K562 (cell line): ENCODE measurements at regions not wholly inside any gene's neighbourhood (a gene's known extent, or its start where the extent isn't known, plus 50 kb on each side); places are given as distances from the start of the nearest gene placed in this dataset.

Source experiments
- ARID1B ChIP-seq: fragments of 450-650 bp; IDR thresholded peaks from 2 replicates; pipeline ENCODE4 v1.6.1; 2016; ENCODE audit warnings: antibody characterized with exemption, mild to moderate bottlenecking, inconsistent platforms
- BRF1 ChIP-seq: IDR thresholded peaks from 3 replicates; pipeline ENCODE4 v1.6.1; 2011; ENCODE audit warnings: borderline replicate concordance, mild to moderate bottlenecking; ENCODE audit not compliant: insufficient read length; ENCODE audit errors: extremely low read depth
- FOXM1 ChIP-seq, 2 experiments: fragments of 450-650 bp in 1 of 2; sonication (generic) in 1 of 2; formaldehyde crosslinking in 1 of 2; IDR thresholded peaks; 2 replicates each; pipeline versions ENCODE4 v1.6.1 to v1.9.0; 2017 to 2022; ENCODE audit warnings: low read depth in 2 of 2, mild to moderate bottlenecking in 2 of 2, missing genetic modification reagents in 1 of 2, moderate library complexity in 1 of 2
- HDAC1 ChIP-seq, 2 experiments: fragments of 450-650 bp; IDR thresholded peaks; 2 replicates each; pipeline ENCODE4 v1.6.1; 2016 to 2017; ENCODE audit warnings: inconsistent platforms in 1 of 2, mild to moderate bottlenecking in 1 of 2, moderate library complexity in 1 of 2
- HNRNPUL1 ChIP-seq: fragments of 200-400 bp; formaldehyde crosslinking; IDR thresholded peaks from 2 replicates; pipeline ENCODE4 v1.6.1; 2017; ENCODE audit warnings: low read length
- NCOA1 ChIP-seq: fragments of 450-650 bp; IDR thresholded peaks from 2 replicates; pipeline ENCODE4 v1.6.1; 2016; ENCODE audit warnings: low read depth
- NFE2L1 ChIP-seq: fragments of 450-650 bp; IDR thresholded peaks from 2 replicates; pipeline ENCODE4 v1.6.1; 2016; ENCODE audit warnings: missing genetic modification characterization, low read depth, mild to moderate bottlenecking, missing compliant biosample characterization, moderate library complexity, borderline replicate concordance
- RFX5 ChIP-seq: IDR thresholded peaks from 2 replicates; pipeline ENCODE4 v1.6.1; 2011; ENCODE audit warnings: low read depth, mild to moderate bottlenecking, improper control_type of control experiment, low read length
- STAT5B ChIP-seq: fragments of 250-450 bp; sonication (Bioruptor Pico); IDR thresholded peaks from 2 replicates; pipeline ENCODE4 v1.8.0; 2021; ENCODE audit warnings: mild to moderate bottlenecking, inconsistent platforms
- ZFP36 ChIP-seq: fragments of 150-350 bp; IDR thresholded peaks from 2 replicates; pipeline ENCODE4 v1.6.1; 2018; ENCODE audit warnings: low read length, low read depth; ENCODE audit not compliant: partially characterized antibody
- ZNF445 ChIP-seq: fragments of 250-450 bp; sonication (Bioruptor Pico); IDR thresholded peaks from 2 replicates; pipeline ENCODE4 v1.4.0; 2020; ENCODE audit warnings: low read depth, mild to moderate bottlenecking, moderate library complexity
- ZNF584 ChIP-seq: fragments of 200-800 bp; sonication (Bioruptor generic); IDR thresholded peaks from 2 replicates; pipeline ENCODE4 v1.6.1; 2016; ENCODE audit warnings: low read depth, mild to moderate bottlenecking, missing genetic modification characterization, missing compliant biosample characterization
- ZNF830 ChIP-seq: fragments of 250-450 bp; sonication (Bioruptor Pico); IDR thresholded peaks from 2 replicates; pipeline ENCODE4 v1.5.0; 2021; ENCODE audit warnings: mild to moderate bottlenecking
- TF ChIP-seq, protein P1 (sequence below): fragments of 450-650 bp; IDR thresholded peaks from 2 replicates; pipeline ENCODE4 v1.6.1; 2016; ENCODE audit warnings: mild to moderate bottlenecking
- TF ChIP-seq, protein P2 (sequence below), 2 experiments: fragments of 450-650 bp; formaldehyde crosslinking in 1 of 2; IDR thresholded peaks; 2 replicates each; pipeline versions ENCODE4 v1.4.0 to v1.6.1; 2014 to 2020; ENCODE audit warnings: mild to moderate bottlenecking in 2 of 2, borderline replicate concordance in 1 of 2, low read depth in 1 of 2

DNA sequence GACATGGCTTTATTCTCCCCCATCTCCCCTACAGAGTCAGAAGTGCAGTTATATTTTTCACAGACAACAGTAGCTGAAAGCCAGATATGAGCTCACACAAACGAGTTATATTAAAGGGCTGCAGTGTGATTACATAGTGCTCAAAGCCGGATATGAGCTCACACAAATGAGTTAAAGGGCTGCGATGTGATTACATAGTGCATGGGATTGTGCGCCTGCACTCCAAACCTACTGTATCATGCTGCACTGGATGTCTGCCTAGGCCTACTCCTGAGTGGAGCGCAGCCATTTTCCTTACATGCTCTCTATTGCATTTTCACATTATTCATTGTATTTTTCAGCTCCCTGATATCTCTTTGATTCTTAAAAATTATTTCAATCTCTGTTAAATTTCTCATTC, 414.6 kb upstream of the LARGE1 start (continued):
- TF ChIP-seq, protein P1, sequence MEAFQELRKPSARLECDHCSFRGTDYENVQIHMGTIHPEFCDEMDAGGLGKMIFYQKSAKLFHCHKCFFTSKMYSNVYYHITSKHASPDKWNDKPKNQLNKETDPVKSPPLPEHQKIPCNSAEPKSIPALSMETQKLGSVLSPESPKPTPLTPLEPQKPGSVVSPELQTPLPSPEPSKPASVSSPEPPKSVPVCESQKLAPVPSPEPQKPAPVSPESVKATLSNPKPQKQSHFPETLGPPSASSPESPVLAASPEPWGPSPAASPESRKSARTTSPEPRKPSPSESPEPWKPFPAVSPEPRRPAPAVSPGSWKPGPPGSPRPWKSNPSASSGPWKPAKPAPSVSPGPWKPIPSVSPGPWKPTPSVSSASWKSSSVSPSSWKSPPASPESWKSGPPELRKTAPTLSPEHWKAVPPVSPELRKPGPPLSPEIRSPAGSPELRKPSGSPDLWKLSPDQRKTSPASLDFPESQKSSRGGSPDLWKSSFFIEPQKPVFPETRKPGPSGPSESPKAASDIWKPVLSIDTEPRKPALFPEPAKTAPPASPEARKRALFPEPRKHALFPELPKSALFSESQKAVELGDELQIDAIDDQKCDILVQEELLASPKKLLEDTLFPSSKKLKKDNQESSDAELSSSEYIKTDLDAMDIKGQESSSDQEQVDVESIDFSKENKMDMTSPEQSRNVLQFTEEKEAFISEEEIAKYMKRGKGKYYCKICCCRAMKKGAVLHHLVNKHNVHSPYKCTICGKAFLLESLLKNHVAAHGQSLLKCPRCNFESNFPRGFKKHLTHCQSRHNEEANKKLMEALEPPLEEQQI, result no peak
- TF ChIP-seq HNRNPUL1 (no peak), FOXM1 (IDR thresholded peaks at IDR 0.05; ENCODE audit: low read depth) (no peak), FOXM1 (CRISPR knock-in tag; IDR thresholded peaks at IDR 0.05; ENCODE audit: low read depth) (no peak), STAT5B (CRISPR knock-in tag) (no peak), NCOA1 (no peak), ZNF830 (CRISPR knock-in tag) (no peak), BRF1 (no peak), ZNF584 (CRISPR knock-in tag) (no peak), ZNF445 (CRISPR knock-in tag) (no peak), ARID1B (no peak), ZFP36 (no peak), RFX5 (no peak), HDAC1 (IDR thresholded peaks at IDR 0.05) (no peak), NFE2L1 (tag) (no peak)
- TF ChIP-seq, protein P2, sequence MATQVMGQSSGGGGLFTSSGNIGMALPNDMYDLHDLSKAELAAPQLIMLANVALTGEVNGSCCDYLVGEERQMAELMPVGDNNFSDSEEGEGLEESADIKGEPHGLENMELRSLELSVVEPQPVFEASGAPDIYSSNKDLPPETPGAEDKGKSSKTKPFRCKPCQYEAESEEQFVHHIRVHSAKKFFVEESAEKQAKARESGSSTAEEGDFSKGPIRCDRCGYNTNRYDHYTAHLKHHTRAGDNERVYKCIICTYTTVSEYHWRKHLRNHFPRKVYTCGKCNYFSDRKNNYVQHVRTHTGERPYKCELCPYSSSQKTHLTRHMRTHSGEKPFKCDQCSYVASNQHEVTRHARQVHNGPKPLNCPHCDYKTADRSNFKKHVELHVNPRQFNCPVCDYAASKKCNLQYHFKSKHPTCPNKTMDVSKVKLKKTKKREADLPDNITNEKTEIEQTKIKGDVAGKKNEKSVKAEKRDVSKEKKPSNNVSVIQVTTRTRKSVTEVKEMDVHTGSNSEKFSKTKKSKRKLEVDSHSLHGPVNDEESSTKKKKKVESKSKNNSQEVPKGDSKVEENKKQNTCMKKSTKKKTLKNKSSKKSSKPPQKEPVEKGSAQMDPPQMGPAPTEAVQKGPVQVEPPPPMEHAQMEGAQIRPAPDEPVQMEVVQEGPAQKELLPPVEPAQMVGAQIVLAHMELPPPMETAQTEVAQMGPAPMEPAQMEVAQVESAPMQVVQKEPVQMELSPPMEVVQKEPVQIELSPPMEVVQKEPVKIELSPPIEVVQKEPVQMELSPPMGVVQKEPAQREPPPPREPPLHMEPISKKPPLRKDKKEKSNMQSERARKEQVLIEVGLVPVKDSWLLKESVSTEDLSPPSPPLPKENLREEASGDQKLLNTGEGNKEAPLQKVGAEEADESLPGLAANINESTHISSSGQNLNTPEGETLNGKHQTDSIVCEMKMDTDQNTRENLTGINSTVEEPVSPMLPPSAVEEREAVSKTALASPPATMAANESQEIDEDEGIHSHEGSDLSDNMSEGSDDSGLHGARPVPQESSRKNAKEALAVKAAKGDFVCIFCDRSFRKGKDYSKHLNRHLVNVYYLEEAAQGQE (IDR thresholded peaks at IDR 0.05; ENCODE audit: borderline replicate concordance), result no peak
- TF ChIP-seq, protein P2 (CRISPR knock-in tag; IDR thresholded peaks at IDR 0.05; ENCODE audit: low read depth), result no peak
- TF ChIP-seq, all 486 proteins: peak for 0
